Liver (tissue), 7 donors: ENCODE measurements at regions not wholly inside any gene's neighbourhood (a gene's known extent, or its start where the extent isn't known, plus 50 kb on each side); places are given as distances from the start of the nearest gene placed in this dataset.

Experiments
- DNase-seq: peaks from one replicate; pipeline ENCODE4 v3.0.0-alpha.2; 2017; ENCODE audit warnings: low spot score
- H3K27ac ChIP-seq, 2 donors: one replicate each; pipeline ENCODE4 v1.7.0; 2013; ENCODE audit warnings: inconsistent platforms in 2 of 2, low read length in 2 of 2, control low read depth in 1 of 2, low read depth in 1 of 2, mild to moderate bottlenecking in 1 of 2
- H3K27me3 ChIP-seq, 4 donors: one replicate each; pipeline versions ENCODE4 v1.6.1 to v1.7.0; 2013; ENCODE audit warnings: low read length in 3 of 4, inconsistent platforms in 1 of 4, mild to moderate bottlenecking in 1 of 4, moderate library complexity in 1 of 4; ENCODE audit not compliant: control insufficient read depth in 4 of 4, insufficient read depth in 4 of 4
- H3K36me3 ChIP-seq, 4 donors: one replicate each; pipeline versions ENCODE4 v1.6.1 to v1.7.0; 2013; ENCODE audit warnings: low read length in 3 of 4, mild to moderate bottlenecking in 3 of 4, low read depth in 1 of 4, moderate library complexity in 1 of 4; ENCODE audit not compliant: control insufficient read depth in 4 of 4, insufficient read depth in 3 of 4
- H3K4me1 ChIP-seq, 4 donors: one replicate each; pipeline versions ENCODE4 v1.6.1 to v1.7.0; 2013; ENCODE audit warnings: low read length in 3 of 4, mild to moderate bottlenecking in 3 of 4, moderate library complexity in 1 of 4; ENCODE audit not compliant: control insufficient read depth in 4 of 4, insufficient read depth in 4 of 4
- H3K4me3 ChIP-seq, 3 donors: one replicate each; pipeline versions ENCODE4 v1.6.1 to v1.7.0; 2013; ENCODE audit warnings: low read length in 3 of 3, control low read depth in 1 of 3, low read depth in 1 of 3, mild to moderate bottlenecking in 1 of 3
- H3K9ac ChIP-seq, 2 donors: one replicate each; pipeline ENCODE4 v1.7.0; 2013; ENCODE audit warnings: low read length in 2 of 2, mild to moderate bottlenecking in 2 of 2, moderate library complexity in 2 of 2, control low read depth in 1 of 2, low read depth in 1 of 2
- H3K9me3 ChIP-seq, 4 donors: one replicate each; pipeline versions ENCODE4 v1.6.1 to v1.7.0; 2013; ENCODE audit warnings: low read length in 3 of 4; ENCODE audit not compliant: control insufficient read depth in 4 of 4
- EGR1 ChIP-seq, 2 donors: IDR thresholded peaks; 2 replicates each; pipeline ENCODE4 v1.6.1; 2016 to 2018; ENCODE audit warnings: antibody characterized with exemption in 2 of 2, low read depth in 2 of 2
- FOXA1 ChIP-seq: IDR thresholded peaks from 2 replicates; pipeline ENCODE4 v1.6.1; 2016; ENCODE audit warnings: antibody characterized with exemption
- FOXA2 ChIP-seq: IDR thresholded peaks from 2 replicates; pipeline ENCODE4 v1.6.1; 2016; ENCODE audit warnings: antibody characterized with exemption
- GABPA ChIP-seq, 2 donors: IDR thresholded peaks in 1 of 2; conservative IDR thresholded peaks in 1 of 2; 2 replicates each; pipeline ENCODE4 v1.6.1; 2016; ENCODE audit warnings: antibody characterized with exemption in 2 of 2, mild to moderate bottlenecking in 1 of 2, moderate library complexity in 1 of 2
- HNF4A ChIP-seq, 2 donors: conservative IDR thresholded peaks; 2 replicates each; pipeline ENCODE4 v1.6.1; 2016; ENCODE audit warnings: antibody characterized with exemption in 2 of 2, mild to moderate bottlenecking in 2 of 2
- HNF4G ChIP-seq: IDR thresholded peaks from 2 replicates; pipeline ENCODE4 v1.6.1; 2016; ENCODE audit warnings: antibody characterized with exemption
- JUND ChIP-seq, 2 donors: IDR thresholded peaks; 2 replicates each; pipeline ENCODE4 v1.6.1; 2016; ENCODE audit warnings: antibody characterized with exemption in 2 of 2
- NR2F2 ChIP-seq: IDR thresholded peaks from 2 replicates; pipeline ENCODE4 v1.6.1; 2016; ENCODE audit warnings: antibody characterized with exemption
- RAD21 ChIP-seq, 2 donors: IDR thresholded peaks; 2 replicates each; pipeline ENCODE4 v1.6.1; 2016; ENCODE audit warnings: antibody characterized with exemption in 2 of 2, mild to moderate bottlenecking in 2 of 2
- RXRA ChIP-seq, 2 donors: IDR thresholded peaks; 2 replicates each; pipeline ENCODE4 v1.6.1; 2017 to 2018; ENCODE audit warnings: antibody characterized with exemption in 2 of 2, mild to moderate bottlenecking in 1 of 2
- SP1 ChIP-seq: IDR thresholded peaks from 2 replicates; pipeline ENCODE4 v1.6.1; 2018; ENCODE audit warnings: antibody characterized with exemption, mild to moderate bottlenecking
- YY1 ChIP-seq: IDR thresholded peaks from 2 replicates; pipeline ENCODE4 v1.6.1; 2016; ENCODE audit warnings: antibody characterized with exemption, mild to moderate bottlenecking
- TF ChIP-seq, protein P1 (sequence below): IDR thresholded peaks from 2 replicates; pipeline ENCODE4 v1.6.1; 2016; ENCODE audit warnings: antibody characterized with exemption
- TF ChIP-seq, protein P2 (sequence below): fragments of 150-350 bp; IDR thresholded peaks from 2 replicates; pipeline ENCODE4 v1.5.1; 2017; ENCODE audit warnings: improper control_type of control experiment, low read depth, low read length; ENCODE audit not compliant: missing input control
- TF ChIP-seq, protein P3 (sequence below): IDR thresholded peaks from 2 replicates; pipeline ENCODE4 v1.6.1; 2016; ENCODE audit warnings: antibody characterized with exemption
- TF ChIP-seq, protein P4 (sequence below): IDR thresholded peaks from 2 replicates; pipeline ENCODE4 v1.6.1; 2016; ENCODE audit warnings: antibody characterized with exemption, mild to moderate bottlenecking
- donor health status: healthy.
- donor health status: healthy.
- donor health status: healthy.
- donor health status: healthy.

DNA sequence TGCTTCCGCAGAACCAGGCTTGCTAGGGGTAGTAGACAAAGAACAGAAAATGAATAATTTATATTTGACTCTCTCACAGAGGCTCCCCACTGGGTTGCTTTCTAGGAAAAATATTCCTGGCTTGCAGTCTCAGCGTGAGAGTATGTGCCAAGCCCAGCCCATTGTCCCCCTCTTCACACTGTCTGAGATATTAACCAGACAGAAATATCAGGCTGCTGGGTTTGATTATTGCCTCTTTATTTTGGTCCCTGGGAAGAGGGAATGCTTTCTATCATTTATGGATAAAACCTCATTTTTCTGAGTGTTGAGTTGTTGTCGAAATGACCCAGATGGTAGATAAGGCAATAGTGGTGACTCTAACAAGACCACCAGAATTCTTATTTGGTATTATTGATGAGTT lies 367.9 kb downstream of the METTL15 start (continued):
- no peak for TF ChIP-seq GABPA (IDR thresholded peaks at IDR 0.05 in 1 of 2, conservative IDR thresholded peaks at IDR 0.05 in 1 of 2)
- no peak for TF ChIP-seq SP1
- TF ChIP-seq HNF4G, result no peak
- TF ChIP-seq HNF4A (conservative IDR thresholded peaks at IDR 0.05), result no peak
- TF ChIP-seq RXRA (IDR thresholded peaks at IDR 0.05), result no peak
- TF ChIP-seq FOXA2, result no peak
- no peak for TF ChIP-seq JUND (IDR thresholded peaks at IDR 0.05)
- TF ChIP-seq EGR1 (IDR thresholded peaks at IDR 0.05; ENCODE audit: low read depth in 2 of 2), result no peak
- no peak for TF ChIP-seq FOXA1
- TF ChIP-seq, protein P1, sequence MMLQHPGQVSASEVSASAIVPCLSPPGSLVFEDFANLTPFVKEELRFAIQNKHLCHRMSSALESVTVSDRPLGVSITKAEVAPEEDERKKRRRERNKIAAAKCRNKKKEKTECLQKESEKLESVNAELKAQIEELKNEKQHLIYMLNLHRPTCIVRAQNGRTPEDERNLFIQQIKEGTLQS, result no peak
- TF ChIP-seq, protein P2, sequence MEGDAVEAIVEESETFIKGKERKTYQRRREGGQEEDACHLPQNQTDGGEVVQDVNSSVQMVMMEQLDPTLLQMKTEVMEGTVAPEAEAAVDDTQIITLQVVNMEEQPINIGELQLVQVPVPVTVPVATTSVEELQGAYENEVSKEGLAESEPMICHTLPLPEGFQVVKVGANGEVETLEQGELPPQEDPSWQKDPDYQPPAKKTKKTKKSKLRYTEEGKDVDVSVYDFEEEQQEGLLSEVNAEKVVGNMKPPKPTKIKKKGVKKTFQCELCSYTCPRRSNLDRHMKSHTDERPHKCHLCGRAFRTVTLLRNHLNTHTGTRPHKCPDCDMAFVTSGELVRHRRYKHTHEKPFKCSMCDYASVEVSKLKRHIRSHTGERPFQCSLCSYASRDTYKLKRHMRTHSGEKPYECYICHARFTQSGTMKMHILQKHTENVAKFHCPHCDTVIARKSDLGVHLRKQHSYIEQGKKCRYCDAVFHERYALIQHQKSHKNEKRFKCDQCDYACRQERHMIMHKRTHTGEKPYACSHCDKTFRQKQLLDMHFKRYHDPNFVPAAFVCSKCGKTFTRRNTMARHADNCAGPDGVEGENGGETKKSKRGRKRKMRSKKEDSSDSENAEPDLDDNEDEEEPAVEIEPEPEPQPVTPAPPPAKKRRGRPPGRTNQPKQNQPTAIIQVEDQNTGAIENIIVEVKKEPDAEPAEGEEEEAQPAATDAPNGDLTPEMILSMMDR, result no peak

DNA sequence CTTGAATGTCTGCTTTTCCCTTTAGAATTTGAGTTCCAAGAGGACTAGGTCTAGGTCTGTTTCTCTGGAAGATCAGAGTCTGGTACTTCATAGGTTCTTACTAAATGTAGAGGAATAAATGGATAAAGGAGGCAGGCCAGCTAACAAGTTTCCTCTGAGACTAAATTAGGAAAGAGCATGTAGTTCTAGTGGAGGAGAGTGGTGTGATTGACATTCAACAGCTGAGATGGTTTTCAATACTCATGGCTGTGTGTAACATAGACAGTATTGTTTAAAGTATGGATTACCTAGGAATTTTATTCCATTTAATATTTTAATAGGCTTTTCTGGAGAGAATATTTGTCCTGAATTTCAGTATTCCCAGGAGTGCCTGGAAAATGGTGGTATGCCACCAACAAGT lies 364.7 kb downstream of the METTL15 start:
- TF ChIP-seq HNF4G, result no peak
- TF ChIP-seq, protein P3, sequence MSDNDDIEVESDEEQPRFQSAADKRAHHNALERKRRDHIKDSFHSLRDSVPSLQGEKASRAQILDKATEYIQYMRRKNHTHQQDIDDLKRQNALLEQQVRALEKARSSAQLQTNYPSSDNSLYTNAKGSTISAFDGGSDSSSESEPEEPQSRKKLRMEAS, result no peak
- TF ChIP-seq EGR1 (IDR thresholded peaks at IDR 0.05; ENCODE audit: low read depth in 2 of 2), result no peak
- TF ChIP-seq, protein P4, sequence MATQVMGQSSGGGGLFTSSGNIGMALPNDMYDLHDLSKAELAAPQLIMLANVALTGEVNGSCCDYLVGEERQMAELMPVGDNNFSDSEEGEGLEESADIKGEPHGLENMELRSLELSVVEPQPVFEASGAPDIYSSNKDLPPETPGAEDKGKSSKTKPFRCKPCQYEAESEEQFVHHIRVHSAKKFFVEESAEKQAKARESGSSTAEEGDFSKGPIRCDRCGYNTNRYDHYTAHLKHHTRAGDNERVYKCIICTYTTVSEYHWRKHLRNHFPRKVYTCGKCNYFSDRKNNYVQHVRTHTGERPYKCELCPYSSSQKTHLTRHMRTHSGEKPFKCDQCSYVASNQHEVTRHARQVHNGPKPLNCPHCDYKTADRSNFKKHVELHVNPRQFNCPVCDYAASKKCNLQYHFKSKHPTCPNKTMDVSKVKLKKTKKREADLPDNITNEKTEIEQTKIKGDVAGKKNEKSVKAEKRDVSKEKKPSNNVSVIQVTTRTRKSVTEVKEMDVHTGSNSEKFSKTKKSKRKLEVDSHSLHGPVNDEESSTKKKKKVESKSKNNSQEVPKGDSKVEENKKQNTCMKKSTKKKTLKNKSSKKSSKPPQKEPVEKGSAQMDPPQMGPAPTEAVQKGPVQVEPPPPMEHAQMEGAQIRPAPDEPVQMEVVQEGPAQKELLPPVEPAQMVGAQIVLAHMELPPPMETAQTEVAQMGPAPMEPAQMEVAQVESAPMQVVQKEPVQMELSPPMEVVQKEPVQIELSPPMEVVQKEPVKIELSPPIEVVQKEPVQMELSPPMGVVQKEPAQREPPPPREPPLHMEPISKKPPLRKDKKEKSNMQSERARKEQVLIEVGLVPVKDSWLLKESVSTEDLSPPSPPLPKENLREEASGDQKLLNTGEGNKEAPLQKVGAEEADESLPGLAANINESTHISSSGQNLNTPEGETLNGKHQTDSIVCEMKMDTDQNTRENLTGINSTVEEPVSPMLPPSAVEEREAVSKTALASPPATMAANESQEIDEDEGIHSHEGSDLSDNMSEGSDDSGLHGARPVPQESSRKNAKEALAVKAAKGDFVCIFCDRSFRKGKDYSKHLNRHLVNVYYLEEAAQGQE, result no peak
- TF ChIP-seq RAD21 (IDR thresholded peaks at IDR 0.05), result no peak
- TF ChIP-seq NR2F2, result no peak
- TF ChIP-seq FOXA1, result no peak
- TF ChIP-seq YY1, result no peak
- no peak for TF ChIP-seq RXRA (IDR thresholded peaks at IDR 0.05)
- TF ChIP-seq, protein P2, result no peak
- TF ChIP-seq HNF4A (conservative IDR thresholded peaks at IDR 0.05), result no peak
- TF ChIP-seq SP1, result no peak
- TF ChIP-seq GABPA (IDR thresholded peaks at IDR 0.05 in 1 of 2, conservative IDR thresholded peaks at IDR 0.05 in 1 of 2), result no peak

More for the DNA sequence above, 364.7 kb downstream of the METTL15 start:
- no peaks in the 10 kb centered on the region for H3K4me1 ChIP-seq
- H3K9me3 ChIP-seq, result no peaks in the 10 kb centered on the region
- H3K27me3 ChIP-seq, result no peaks in the 10 kb centered on the region
- no peak overlapping the region for H3K9ac ChIP-seq
- no peak overlapping the region for H3K4me3 ChIP-seq
- no peak for DNase-seq
- no peaks in the 10 kb centered on the region for H3K36me3 ChIP-seq
- no peak overlapping the region for H3K27ac ChIP-seq
